H1 (cell line): ENCODE measurements at regions not wholly inside any gene's neighbourhood (a gene's known extent, or its start where the extent isn't known, plus 50 kb on each side); places are given as distances from the start of the nearest gene placed in this dataset.

ENCODE experiments used
- CTCF ChIA-PET: fragments of 300-600 bp; sonication (Branson Sonifier 250); formaldehyde crosslinking; loops from one replicate; lab custom pipeline; 2021; ENCODE audit not compliant: partially characterized antibody; lab: Charles Lee
- POLR2A ChIA-PET: fragments of 300-600 bp; sonication (Branson Sonifier 250); formaldehyde crosslinking; loops from one replicate; lab custom pipeline; 2021; ENCODE audit warnings: inconsistent platforms; ENCODE audit not compliant: partially characterized antibody; lab: Charles Lee
- DNase-seq, 2 experiments: peaks; one replicate each; pipeline versions ENCODE4 v3.0.0 to v3.0.0-alpha.2; 2010 to 2022; ENCODE audit warnings: low spot score in 2 of 2, low read depth in 1 of 2, mixed read lengths in 1 of 2
- FAIRE-seq: peaks from 2 replicates; lab custom pipeline; 2011; peaks lifted over from hg19 to GRCh38; lab: Jason Lieb, UNC
- H2AFZ ChIP-seq: 2 replicates; pipeline ENCODE4 v1.8.1; 2012; ENCODE audit warnings: low read length, inconsistent platforms
- H2AK5ac ChIP-seq: 2 replicates; pipeline ENCODE4 v1.6.1; 2013; ENCODE audit warnings: low read depth, low read length
- H2BK120ac ChIP-seq: replicated peaks from 2 replicates; pipeline ENCODE3; 2013; ENCODE audit warnings: low read depth, low read length, inconsistent platforms
- H2BK12ac ChIP-seq: 2 replicates; pipeline ENCODE4 v1.6.1; 2013; ENCODE audit warnings: low read depth, low read length
- H2BK15ac ChIP-seq: 2 replicates; pipeline ENCODE4 v1.6.1; 2013; ENCODE audit warnings: low read length
- H2BK20ac ChIP-seq: 2 replicates; pipeline ENCODE4 v1.6.1; 2013; ENCODE audit warnings: low read length
- H2BK5ac ChIP-seq: 2 replicates; pipeline ENCODE4 v1.6.1; 2013; ENCODE audit warnings: low read depth, low read length
- H3K14ac ChIP-seq: 2 replicates; pipeline ENCODE4 v1.6.1; 2013; ENCODE audit warnings: inconsistent platforms; ENCODE audit not compliant: insufficient read length
- H3K18ac ChIP-seq: 2 replicates; pipeline ENCODE4 v1.6.1; 2013; ENCODE audit warnings: low read length; ENCODE audit errors: extremely low read depth
- H3K23ac ChIP-seq: 2 replicates; pipeline ENCODE4 v1.6.1; 2013; ENCODE audit warnings: inconsistent platforms; ENCODE audit not compliant: insufficient read length
- H3K23me2 ChIP-seq: 2 replicates; pipeline ENCODE4 v1.6.1; 2013; ENCODE audit warnings: low read depth, low read length
- H3K27ac ChIP-seq: 2 replicates; pipeline ENCODE4 v1.6.1; 2011; ENCODE audit warnings: low read depth, low read length, inconsistent platforms
- H3K27me3 ChIP-seq, 4 experiments: replicated peaks in 1 of 4; 1 replicate in 1 of 4; 2 replicates in 3 of 4; pipeline versions ENCODE4 v1.6.1 to v1.8.1; 2011 to 2013; ENCODE audit warnings: low read length in 3 of 4, mild to moderate bottlenecking in 3 of 4, inconsistent platforms in 2 of 4, mixed read lengths in 2 of 4, moderate library complexity in 1 of 4; ENCODE audit not compliant: control insufficient read depth in 3 of 4, insufficient read depth in 3 of 4; ENCODE audit errors: extremely low read depth in 1 of 4
- H3K36me3 ChIP-seq, 4 experiments: 2 replicates each; pipeline versions ENCODE4 v1.6.1 to v1.8.1; 2011 to 2013; ENCODE audit warnings: mild to moderate bottlenecking in 4 of 4, low read length in 3 of 4, moderate library complexity in 2 of 4, control low read depth in 1 of 4, inconsistent platforms in 1 of 4; ENCODE audit not compliant: insufficient read depth in 4 of 4, control insufficient read depth in 2 of 4
- H3K4ac ChIP-seq: replicated peaks from 2 replicates; pipeline ENCODE3; 2013; ENCODE audit warnings: low read length, low read depth, mixed read lengths, inconsistent platforms; ENCODE audit not compliant: insufficient read length
- H3K4me1 ChIP-seq, 4 experiments: replicated peaks in 1 of 4; 1 replicate in 1 of 4; 2 replicates in 3 of 4; pipeline versions ENCODE4 v1.6.1 to v1.8.1; 2011 to 2013; ENCODE audit warnings: low read length in 3 of 4, inconsistent platforms in 2 of 4, mixed read lengths in 1 of 4; ENCODE audit not compliant: insufficient read depth in 4 of 4, control insufficient read depth in 3 of 4
- H3K4me2 ChIP-seq, 2 experiments: 2 replicates each; pipeline versions ENCODE4 v1.6.1 to v1.8.1; 2011 to 2013; ENCODE audit warnings: low read depth in 2 of 2, low read length in 2 of 2, control low read depth in 1 of 2, inconsistent platforms in 1 of 2, mild to moderate bottlenecking in 1 of 2; ENCODE audit not compliant: insufficient read depth in 1 of 2
- H3K4me3 ChIP-seq, 4 experiments: fragments of 200-600, 300-600 bp in 1 of 4; sonication (generic), shearing (Covaris generic), sonication (Bioruptor Twin) in 1 of 4; 2 replicates each; pipeline versions ENCODE4 v1.5.1 to v1.8.1; 2011 to 2016; ENCODE audit warnings: low read length in 4 of 4, low read depth in 3 of 4, control low read depth in 2 of 4, inconsistent platforms in 2 of 4, mild to moderate bottlenecking in 2 of 4, mixed read lengths in 1 of 4, moderate library complexity in 1 of 4; ENCODE audit not compliant: insufficient read depth in 2 of 4; ENCODE audit errors: extremely low read depth in 1 of 4
- H3K56ac ChIP-seq: replicated peaks from 2 replicates; pipeline ENCODE3; 2013; ENCODE audit warnings: low read depth, mild to moderate bottlenecking, mixed read lengths, low read length, inconsistent platforms; ENCODE audit not compliant: insufficient read length
- H3K79me1 ChIP-seq: 2 replicates; pipeline ENCODE4 v1.6.1; 2013; ENCODE audit warnings: low read depth, low read length, control low read depth
- H3K79me2 ChIP-seq, 2 experiments: 2 replicates each; pipeline versions ENCODE4 v1.6.1 to v1.8.1; 2012 to 2013; ENCODE audit warnings: low read length in 2 of 2, mild to moderate bottlenecking in 2 of 2, inconsistent platforms in 1 of 2; ENCODE audit not compliant: insufficient read depth in 2 of 2, control insufficient read depth in 1 of 2
- H3K9ac ChIP-seq, 4 experiments: replicated peaks in 1 of 4; 1 replicate in 1 of 4; 2 replicates in 3 of 4; pipeline versions ENCODE4 v1.6.1 to v1.8.1; 2011 to 2013; ENCODE audit warnings: low read depth in 3 of 4, low read length in 3 of 4, control low read depth in 2 of 4, mild to moderate bottlenecking in 2 of 4, moderate library complexity in 2 of 4, inconsistent platforms in 1 of 4; ENCODE audit errors: extremely low read depth in 1 of 4
- H3K9me3 ChIP-seq, 2 experiments: 2 replicates each; pipeline versions ENCODE4 v1.6.1 to v1.8.1; 2012 to 2013; ENCODE audit warnings: mild to moderate bottlenecking in 2 of 2, moderate library complexity in 2 of 2, control low read depth in 1 of 2, inconsistent platforms in 1 of 2, low read depth in 1 of 2, low read length in 1 of 2, mixed read lengths in 1 of 2; ENCODE audit not compliant: insufficient read depth in 2 of 2
- H4K20me1 ChIP-seq, 2 experiments: replicated peaks in 1 of 2; 2 replicates each; pipeline versions ENCODE3 to v1.8.1; 2011 to 2013; ENCODE audit warnings: inconsistent platforms in 2 of 2, low read length in 2 of 2, mild to moderate bottlenecking in 1 of 2; ENCODE audit not compliant: insufficient read depth in 2 of 2, control insufficient read depth in 1 of 2
- H4K5ac ChIP-seq: 2 replicates; pipeline ENCODE4 v1.6.1; 2013; ENCODE audit warnings: low read length, low read depth, mixed read lengths, inconsistent platforms; ENCODE audit not compliant: insufficient read length
- H4K8ac ChIP-seq: 2 replicates; pipeline ENCODE4 v1.8.0; 2013; ENCODE audit warnings: mild to moderate bottlenecking, moderate library complexity, low read length, inconsistent platforms; ENCODE audit not compliant: insufficient read depth; ENCODE audit errors: extremely low read depth
- H4K91ac ChIP-seq: replicated peaks from 2 replicates; pipeline ENCODE3; 2013; ENCODE audit warnings: low read length, mixed read lengths, inconsistent platforms; ENCODE audit not compliant: insufficient read length
- ATF2 ChIP-seq: IDR thresholded peaks from 2 replicates; pipeline ENCODE4 v1.6.1; 2012; ENCODE audit warnings: low read length, inconsistent platforms
- SP2 ChIP-seq: IDR thresholded peaks from 2 replicates; pipeline ENCODE4 v1.6.1; 2012; ENCODE audit warnings: mild to moderate bottlenecking, low read length, inconsistent platforms
- SP4 ChIP-seq: IDR thresholded peaks from 2 replicates; pipeline ENCODE4 v1.6.1; 2012; ENCODE audit warnings: low read length, inconsistent platforms
- WGBS, 2 experiments: shearing (Covaris generic) in 1 of 2; methylation state at CpG; one replicate each; pipeline versions ENCODE4 v1.1.6 to v1.1.7; 2013 to 2015; ENCODE audit warnings: low lambda C conversion rate in 2 of 2, mixed read lengths in 2 of 2, inconsistent platforms in 1 of 2, low coverage in 1 of 2, missing lambda C conversion rate in 1 of 2; ENCODE audit not compliant: insufficient replicate concordance in 2 of 2, insufficient coverage in 1 of 2, insufficient read length in 1 of 2; ENCODE audit errors: extremely low coverage in 1 of 2, missing lambda C conversion rate in 1 of 2; 5-methylcytosine and 5-hydroxymethylcytosine counted together

DNA sequence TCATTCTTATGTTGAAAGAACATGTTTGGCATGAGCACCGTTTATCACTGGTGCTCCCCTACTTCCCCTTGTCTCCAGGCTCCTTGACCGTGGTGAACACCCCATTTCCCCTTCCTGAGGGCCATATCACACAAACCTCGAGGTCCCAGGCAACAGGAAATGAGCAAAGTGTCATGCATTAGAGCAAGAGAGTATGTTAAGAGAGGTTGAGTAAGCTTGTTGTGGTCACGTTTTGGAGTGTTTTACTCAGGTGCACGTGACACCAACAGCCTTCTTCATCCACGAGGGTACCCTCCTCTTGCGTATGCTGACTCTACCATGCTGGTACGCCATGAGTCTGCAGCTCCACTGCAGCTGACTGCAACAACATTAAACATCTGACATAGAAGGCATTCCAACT lies 482.2 kb upstream of the NBEA start:
- no peak overlapping the region for H4K8ac ChIP-seq
- H3K9me3 ChIP-seq = no peaks in the 10 kb centered on the region
- H2BK5ac ChIP-seq = no peak overlapping the region
- FAIRE-seq = no peak
- POLR2A ChIA-PET = no interaction called here
- H2AK5ac ChIP-seq = no peak overlapping the region
- H3K4me2 ChIP-seq = no peak overlapping the region
- no peak overlapping the region for H2BK120ac ChIP-seq
- no peaks in the 10 kb centered on the region for H3K79me1 ChIP-seq
- H3K56ac ChIP-seq = no peak overlapping the region
- no peak overlapping the region for H3K23ac ChIP-seq
- H4K91ac ChIP-seq = no peak overlapping the region
- no peak overlapping the region for H3K14ac ChIP-seq
- H4K5ac ChIP-seq = no peak overlapping the region
- DNase-seq = no peak
- H2BK15ac ChIP-seq = no peak overlapping the region
- no peaks in the 10 kb centered on the region for H3K36me3 ChIP-seq
- no peak for TF ChIP-seq SP4
- no peak for TF ChIP-seq ATF2
- no peak for TF ChIP-seq SP2
- no peak overlapping the region for H2BK20ac ChIP-seq
- H2AFZ ChIP-seq = no peak overlapping the region
- no peaks in the 10 kb centered on the region for H3K27me3 ChIP-seq
- CTCF ChIA-PET = no interaction called here
- no peaks in the 10 kb centered on the region for H3K23me2 ChIP-seq
- H3K79me2 ChIP-seq = no peaks in the 10 kb centered on the region
- no peaks in the 10 kb centered on the region for H4K20me1 ChIP-seq
- no peak overlapping the region for H3K18ac ChIP-seq
- H3K4ac ChIP-seq = no peak overlapping the region
- H3K4me3 ChIP-seq = no peak overlapping the region
- no peak overlapping the region for H2BK12ac ChIP-seq
- no peak overlapping the region for H3K9ac ChIP-seq
- no peaks in the 10 kb centered on the region for H3K4me1 ChIP-seq
- no peak overlapping the region for H3K27ac ChIP-seq
- 91% methylated on average over 8 of the region's 8 CpGs; no CpG with 5 or more reads in 1 of the 2 experiments for WGBS, 2 experiments
